CD4-positive, CD25-positive, alpha-beta regulatory T cell (primary cell): ENCODE measurements at regions not wholly inside any gene's neighbourhood (a gene's known extent, or its start where the extent isn't known, plus 50 kb on each side); places are given as distances from the start of the nearest gene placed in this dataset.

Experiments used
- ATAC-seq, 2 donors: fragments of 150-1000 bp; cut with Tn5 transposase; one replicate each; pipeline ENCODE4 v1.10.0; 2021; ENCODE audit warnings: low read depth in 2 of 2, moderate number of reproducible peaks in 2 of 2, moderate library complexity in 1 of 2
- DNase-seq, 3 donors: peaks; one replicate each; pipeline versions ENCODE4 v3.0.0 to v3.0.0-alpha.2; 2012 to 2022; ENCODE audit warnings: mixed read lengths in 1 of 3
- H3K27ac ChIP-seq: one replicate; pipeline ENCODE4 v1.7.0; 2013; ENCODE audit warnings: mild to moderate bottlenecking, low read length; ENCODE audit not compliant: insufficient read depth, poor library complexity, severe bottlenecking
- H3K27me3 ChIP-seq: one replicate; pipeline ENCODE4 v1.7.0; 2013; ENCODE audit warnings: low read length; ENCODE audit not compliant: control insufficient read depth, insufficient read depth
- H3K36me3 ChIP-seq: one replicate; pipeline ENCODE4 v1.7.0; 2013; ENCODE audit warnings: mild to moderate bottlenecking, low read length, moderate library complexity; ENCODE audit not compliant: control insufficient read depth, insufficient read depth
- H3K4me1 ChIP-seq: 2 replicates; pipeline ENCODE4 v1.7.0; 2013; ENCODE audit warnings: mild to moderate bottlenecking, low read length; ENCODE audit not compliant: insufficient read depth, control insufficient read depth, poor library complexity, severe bottlenecking
- H3K4me3 ChIP-seq: one replicate; pipeline ENCODE4 v1.7.0; 2013; ENCODE audit warnings: low read depth, mild to moderate bottlenecking, low read length, moderate library complexity
- H3K9me3 ChIP-seq, 2 experiments: 1 replicate in 1 of 2; 2 replicates in 1 of 2; pipeline ENCODE4 v1.7.0; 2013; ENCODE audit warnings: low read length in 2 of 2, mild to moderate bottlenecking in 1 of 2, moderate library complexity in 1 of 2; ENCODE audit not compliant: control insufficient read depth in 2 of 2
- H3K27ac Mint-ChIP-seq, 3 donors: one replicate each; pipeline ENCODE4 v1.8.0; 2020 to 2022; ENCODE audit warnings: mild to moderate bottlenecking in 3 of 3, mixed read lengths in 3 of 3, moderate library complexity in 2 of 3
- H3K27me3 Mint-ChIP-seq: one replicate; pipeline ENCODE4 v1.8.0; 2022; ENCODE audit warnings: mild to moderate bottlenecking, mixed read lengths
- H3K36me3 Mint-ChIP-seq: one replicate; pipeline ENCODE4 v1.8.0; 2020; ENCODE audit warnings: mixed read lengths
- H3K4me1 Mint-ChIP-seq, 4 donors: one replicate each; pipeline ENCODE4 v1.8.0; 2020 to 2022; ENCODE audit warnings: mixed read lengths in 4 of 4, mild to moderate bottlenecking in 1 of 4
- H3K4me3 Mint-ChIP-seq, 4 donors: one replicate each; pipeline ENCODE4 v1.8.0; 2020 to 2022; ENCODE audit warnings: mild to moderate bottlenecking in 4 of 4, mixed read lengths in 4 of 4, moderate library complexity in 3 of 4
- H3K9me3 Mint-ChIP-seq, 7 donors: one replicate each; pipeline ENCODE4 v1.8.0; 2020 to 2022; ENCODE audit warnings: mixed read lengths in 7 of 7, mild to moderate bottlenecking in 3 of 7, moderate library complexity in 2 of 7

- no peaks in the 10 kb centered on the region for H3K27me3 ChIP-seq
- Mint-ChIP-seq H3K27ac (no peak overlapping the region), H3K9me3 (peaks cover 0 to 7% (median 3%) of the 10 kb centered on the region in 7 donors), H3K36me3 (no peaks in the 10 kb centered on the region), H3K27me3 (no peaks in the 10 kb centered on the region), H3K4me1 (peaks cover 0 to 4% (median 0%) of the 10 kb centered on the region in 4 donors), H3K4me3 (no peak overlapping the region)
- H3K4me1 ChIP-seq, result no peaks in the 10 kb centered on the region
- no peak overlapping the region for H3K27ac ChIP-seq
- H3K9me3 ChIP-seq, result no peaks in the 10 kb centered on the region
- ATAC-seq, result no peak
- no peak for DNase-seq
- H3K4me3 ChIP-seq, result no peak overlapping the region
- H3K36me3 ChIP-seq, result no peaks in the 10 kb centered on the region
Measured at GRCh38 chr1:239619190-239619589, 232.8 kb downstream of the CHRM3 start.

- Mint-ChIP-seq H3K9me3 (no peaks in the 10 kb centered on the region), H3K4me1 (no peaks in the 10 kb centered on the region), H3K36me3 (no peaks in the 10 kb centered on the region), H3K4me3 (no peak overlapping the region), H3K27ac (no peak overlapping the region), H3K27me3 (no peaks in the 10 kb centered on the region)
- Histone ChIP-seq H3K36me3 (no peaks in the 10 kb centered on the region), H3K4me3 (no peak overlapping the region), H3K27ac (no peak overlapping the region), H3K4me1 (no peaks in the 10 kb centered on the region), H3K27me3 (no peaks in the 10 kb centered on the region), H3K9me3 (no peaks in the 10 kb centered on the region)
- DNase-seq, result no peak
- no peak for ATAC-seq
Measured at GRCh38 chr1:239630767-239631166, 244.4 kb downstream of the CHRM3 start.

GRCh38 chr1:239633432-239633831 lies 247.1 kb downstream of the CHRM3 start:
- Histone ChIP-seq H3K9me3 (no peaks in the 10 kb centered on the region), H3K27me3 (no peaks in the 10 kb centered on the region), H3K4me3 (no peak overlapping the region), H3K36me3 (no peaks in the 10 kb centered on the region), H3K4me1 (no peaks in the 10 kb centered on the region), H3K27ac (no peak overlapping the region)
- Mint-ChIP-seq H3K4me3 (no peak overlapping the region), H3K9me3 (no peaks in the 10 kb centered on the region), H3K27ac (peak overlapping the region in 1 of 3 donors; percentile 69), H3K36me3 (no peaks in the 10 kb centered on the region), H3K4me1 (no peaks in the 10 kb centered on the region), H3K27me3 (no peaks in the 10 kb centered on the region)
- ATAC-seq, result no peak
- DNase-seq, result no peak

- no peaks in the 10 kb centered on the region for H3K27me3 Mint-ChIP-seq
- no peaks in the 10 kb centered on the region for H3K27me3 ChIP-seq
- H3K27ac ChIP-seq, result no peak overlapping the region
- H3K36me3 ChIP-seq, result no peaks in the 10 kb centered on the region
- H3K9me3 ChIP-seq, result no peaks in the 10 kb centered on the region
- no peak overlapping the region for H3K4me3 ChIP-seq
- no peak overlapping the region for H3K27ac Mint-ChIP-seq
- no peak overlapping the region for H3K4me3 Mint-ChIP-seq
- H3K4me1 ChIP-seq, result no peaks in the 10 kb centered on the region
- DNase-seq (no peak), ATAC-seq (no peak)
- no peaks in the 10 kb centered on the region for H3K36me3 Mint-ChIP-seq
- H3K9me3 Mint-ChIP-seq, result no peaks in the 10 kb centered on the region
- H3K4me1 Mint-ChIP-seq, result no peaks in the 10 kb centered on the region
Measured at GRCh38 chr1:239635276-239635675, 248.9 kb downstream of the CHRM3 start.

- DNase-seq, result no peak
- H3K27me3 Mint-ChIP-seq, result no peaks in the 10 kb centered on the region
- Histone ChIP-seq H3K27me3 (no peaks in the 10 kb centered on the region), H3K9me3 (no peaks in the 10 kb centered on the region), H3K4me3 (no peak overlapping the region), H3K36me3 (no peaks in the 10 kb centered on the region), H3K27ac (no peak overlapping the region), H3K4me1 (no peaks in the 10 kb centered on the region)
- peaks cover 0 to 2% (median 0%) of the 10 kb centered on the region in 7 donors for H3K9me3 Mint-ChIP-seq
- H3K4me1 Mint-ChIP-seq, result no peaks in the 10 kb centered on the region
- no peak overlapping the region for H3K4me3 Mint-ChIP-seq
- H3K36me3 Mint-ChIP-seq, result no peaks in the 10 kb centered on the region
- no peak for ATAC-seq
- H3K27ac Mint-ChIP-seq, result no peak overlapping the region
Measured at GRCh38 chr1:239636347-239636746, 250.0 kb downstream of the CHRM3 start.

GRCh38 chr1:239644604-239645003 lies 258.2 kb downstream of the CHRM3 start:
- H3K27ac ChIP-seq, result no peak overlapping the region
- DNase-seq, result no peak
- peaks cover 0 to 7% (median 0%) of the 10 kb centered on the region in 7 donors for H3K9me3 Mint-ChIP-seq
- no peak for ATAC-seq
- H3K36me3 Mint-ChIP-seq, result no peaks in the 10 kb centered on the region
- no peak overlapping the region for H3K4me3 ChIP-seq
- H3K36me3 ChIP-seq, result no peaks in the 10 kb centered on the region
- no peaks in the 10 kb centered on the region for H3K27me3 Mint-ChIP-seq
- H3K4me1 Mint-ChIP-seq, result no peaks in the 10 kb centered on the region
- no peaks in the 10 kb centered on the region for H3K27me3 ChIP-seq
- no peak overlapping the region for H3K27ac Mint-ChIP-seq
- no peaks in the 10 kb centered on the region for H3K9me3 ChIP-seq
- peaks cover 4% of the 10 kb centered on the region for H3K4me1 ChIP-seq
- H3K4me3 Mint-ChIP-seq, result no peak overlapping the region

GRCh38 chr1:239647045-239647444 lies 260.7 kb downstream of the CHRM3 start:
- H3K4me1 ChIP-seq, result peaks cover 4% of the 10 kb centered on the region
- no peaks in the 10 kb centered on the region for H3K27me3 ChIP-seq
- H3K27me3 Mint-ChIP-seq, result no peaks in the 10 kb centered on the region
- no peak for ATAC-seq
- no peak for DNase-seq
- H3K9me3 ChIP-seq, result no peaks in the 10 kb centered on the region
- H3K4me3 Mint-ChIP-seq, result no peak overlapping the region
- no peak overlapping the region for H3K4me3 ChIP-seq
- H3K4me1 Mint-ChIP-seq, result no peaks in the 10 kb centered on the region
- H3K36me3 Mint-ChIP-seq, result no peaks in the 10 kb centered on the region
- no peaks in the 10 kb centered on the region for H3K36me3 ChIP-seq
- H3K27ac ChIP-seq, result no peak overlapping the region
- no peak overlapping the region for H3K27ac Mint-ChIP-seq
- peaks cover 0 to 5% (median 0%) of the 10 kb centered on the region in 7 donors for H3K9me3 Mint-ChIP-seq

- Histone ChIP-seq H3K27me3 (no peaks in the 10 kb centered on the region), H3K4me1 (peaks cover 4% of the 10 kb centered on the region), H3K4me3 (peak overlapping the region; percentile 20), H3K27ac (no peak overlapping the region), H3K36me3 (no peaks in the 10 kb centered on the region), H3K9me3 (no peaks in the 10 kb centered on the region)
- Mint-ChIP-seq H3K4me3 (no peak overlapping the region), H3K36me3 (no peaks in the 10 kb centered on the region), H3K4me1 (no peaks in the 10 kb centered on the region), H3K27me3 (no peaks in the 10 kb centered on the region), H3K9me3 (peaks cover 0 to 5% (median 0%) of the 10 kb centered on the region in 7 donors), H3K27ac (no peak overlapping the region)
- DNase-seq (peak in 1 of 3 donors; percentile 8), ATAC-seq (peak in 1 of 2 donors; percentile 43)
Measured at GRCh38 chr1:239647964-239648632, 261.7 kb downstream of the CHRM3 start.
